ENCODE measurements at regions not wholly inside any gene's neighbourhood (a gene's known extent, or its start where the extent isn't known, plus 50 kb on each side); places are given as distances from the start of the nearest gene placed in this dataset.
"Not testable (repeated sequence)": the region's sequence is repeated elsewhere in the genome, so short reads cannot be mapped to it uniquely, and the experiment has no call there.

DNA sequence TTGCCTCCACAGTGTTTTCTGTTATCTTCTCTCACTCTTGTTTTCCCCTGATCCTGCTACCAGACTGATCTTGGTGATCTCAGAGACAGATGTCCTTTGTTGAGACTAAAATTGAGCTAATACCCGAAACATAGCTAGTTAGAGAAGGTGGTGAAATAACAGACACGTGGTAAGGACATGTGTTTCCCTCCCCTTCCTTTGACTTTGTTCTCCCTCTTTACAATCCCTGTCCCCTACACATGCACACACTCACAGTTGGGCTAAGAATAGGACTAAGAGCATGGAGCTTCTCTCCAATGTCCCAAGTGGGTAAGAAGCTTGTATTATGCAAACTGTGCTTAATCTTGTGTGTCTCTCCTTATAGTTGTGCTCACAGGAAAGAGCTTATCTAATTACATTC lies 1603.0 kb upstream of the C9orf72 start:
- in situ Hi-C loops (cut with HindIII; ENCODE audit: low pct_unique_long_range_greater_than_20kb, low sequenced_read_pairs): no loop called here
- DNase-seq (ENCODE audit: low read depth): no peak

DNA sequence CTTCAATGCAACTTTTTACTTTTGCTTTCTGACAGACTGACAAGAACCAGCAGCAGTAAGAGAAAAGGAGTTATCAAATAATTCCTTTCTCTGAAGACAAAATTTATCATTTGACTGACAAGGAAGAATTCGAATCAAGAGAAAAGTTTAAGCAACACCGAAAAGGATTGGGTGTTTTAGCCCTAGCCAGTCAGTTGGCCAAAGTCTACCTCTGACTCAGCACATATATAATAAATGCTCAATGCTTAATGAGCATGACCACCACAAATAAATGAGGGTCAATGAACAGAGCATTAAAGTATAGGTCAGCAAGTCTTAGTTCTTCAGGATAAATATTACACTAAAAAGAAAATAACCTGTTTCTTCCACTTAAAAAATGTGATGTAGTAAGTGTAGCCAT lies 1603.5 kb upstream of the C9orf72 start:
- DNase-seq (ENCODE audit: low read depth): peak; percentile 17
- in situ Hi-C loops (cut with HindIII; ENCODE audit: low pct_unique_long_range_greater_than_20kb, low sequenced_read_pairs): no loop called here

DNA sequence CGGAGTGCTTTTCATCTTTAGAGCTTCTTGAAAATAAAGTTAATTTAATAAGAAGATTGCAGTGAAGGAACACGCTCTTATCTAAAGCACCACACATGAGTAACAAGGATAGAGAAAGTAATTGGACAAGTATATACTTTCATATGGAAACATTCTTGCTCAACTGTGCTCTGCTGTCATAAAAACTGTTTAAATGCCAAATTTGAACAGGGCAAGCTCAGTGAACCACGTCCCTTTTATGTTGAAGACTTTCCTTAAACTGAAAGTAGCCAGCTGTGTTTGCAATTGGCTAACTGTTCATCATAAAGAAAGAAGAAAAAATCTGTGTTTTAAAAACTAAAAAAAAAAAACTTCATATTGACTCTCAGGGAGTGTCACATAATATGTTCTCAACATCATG lies 1610.7 kb upstream of the C9orf72 start:
- in situ Hi-C loops (cut with HindIII; ENCODE audit: low pct_unique_long_range_greater_than_20kb, low sequenced_read_pairs): no loop called here
- DNase-seq (ENCODE audit: low read depth): no peak

DNA sequence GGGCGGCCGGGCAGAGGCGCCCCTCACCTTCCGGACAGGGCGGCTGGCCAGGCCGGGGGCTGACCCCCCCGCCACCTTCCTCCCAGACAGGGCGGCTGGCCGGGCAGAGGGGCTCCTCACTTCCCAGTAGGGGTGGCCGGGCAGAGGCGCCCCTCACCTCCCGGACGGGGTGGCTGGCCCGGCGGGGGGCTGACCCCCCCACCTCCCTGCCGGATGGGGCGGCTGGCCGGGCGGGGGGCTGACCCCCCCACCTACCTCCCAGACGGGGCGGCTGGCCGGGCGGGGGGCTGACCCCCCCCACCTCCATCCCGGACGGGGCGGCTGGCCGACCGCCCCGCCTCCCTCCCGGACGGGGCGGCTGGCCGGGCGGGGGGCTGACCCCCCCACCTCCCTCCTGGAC lies 1615.5 kb upstream of the C9orf72 start:
- DNase-seq (ENCODE audit: low read depth); in situ Hi-C loops (cut with HindIII; ENCODE audit: low pct_unique_long_range_greater_than_20kb, low sequenced_read_pairs): not testable (repeated sequence)

DNA sequence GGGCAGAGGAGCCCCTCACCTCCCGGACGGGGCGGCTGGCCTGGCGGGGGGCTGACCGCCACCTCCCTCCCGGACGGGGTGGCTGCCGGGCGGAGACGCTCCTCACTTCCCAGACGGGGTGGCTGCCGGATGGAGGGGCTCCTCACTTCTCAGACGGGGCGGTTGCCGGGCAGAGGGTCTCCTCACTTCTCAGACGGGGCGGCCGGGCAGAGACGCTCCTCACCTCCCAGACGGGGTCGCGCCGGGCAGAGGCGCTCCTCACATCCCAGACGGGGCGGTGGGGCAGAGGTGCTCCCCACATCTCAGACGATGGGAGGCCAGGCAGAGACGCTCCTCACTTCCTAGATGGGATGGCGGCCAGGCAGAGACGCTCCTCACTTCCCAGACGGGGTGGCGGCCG lies 1615.9 kb upstream of the C9orf72 start:
- DNase-seq (ENCODE audit: low read depth); in situ Hi-C loops (cut with HindIII; ENCODE audit: low pct_unique_long_range_greater_than_20kb, low sequenced_read_pairs): not testable (repeated sequence)

DNA sequence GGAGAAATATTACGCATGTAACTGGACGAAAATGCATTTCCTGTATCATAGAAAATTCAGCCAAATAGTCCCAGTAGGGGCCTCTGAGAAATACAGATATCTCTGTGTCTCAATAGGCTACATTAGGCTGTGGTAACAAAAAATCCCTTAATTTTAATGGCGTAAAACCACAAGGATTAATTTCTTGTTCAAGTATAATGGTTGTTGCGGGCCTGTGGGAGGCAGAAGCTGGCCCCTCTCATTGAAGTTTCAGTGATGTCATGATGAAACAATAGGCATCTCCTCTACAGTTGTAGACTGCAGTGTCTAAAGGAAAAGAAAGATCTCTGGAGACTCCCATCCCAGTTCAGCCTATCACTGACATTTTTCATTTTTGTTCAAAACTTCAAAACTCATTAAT lies 1625.6 kb upstream of the C9orf72 start:
- DNase-seq (ENCODE audit: low read depth): no peak
- in situ Hi-C loops (cut with HindIII; ENCODE audit: low pct_unique_long_range_greater_than_20kb, low sequenced_read_pairs): no loop called here

DNA sequence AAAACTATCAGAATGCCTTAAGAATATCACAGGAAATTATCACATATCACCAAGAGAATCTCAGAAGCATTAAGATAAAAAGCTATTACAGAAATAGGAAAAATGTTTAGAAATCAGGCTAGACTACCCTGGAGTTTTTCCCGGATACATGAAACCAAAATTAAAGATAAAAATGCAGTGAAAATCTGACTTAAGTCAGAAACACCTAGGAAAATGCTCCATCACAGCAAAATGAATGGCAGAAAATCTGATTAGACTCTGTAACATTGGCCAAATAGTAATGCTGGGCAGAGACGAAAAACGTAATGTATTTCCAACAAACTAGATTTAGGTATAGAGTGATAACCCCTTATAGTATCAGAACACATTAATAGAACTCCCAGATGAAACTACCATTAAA lies 1626.7 kb upstream of the C9orf72 start:
- no peak for DNase-seq (ENCODE audit: low read depth)
- in situ Hi-C loops (cut with HindIII; ENCODE audit: low pct_unique_long_range_greater_than_20kb, low sequenced_read_pairs): no loop called here

DNA sequence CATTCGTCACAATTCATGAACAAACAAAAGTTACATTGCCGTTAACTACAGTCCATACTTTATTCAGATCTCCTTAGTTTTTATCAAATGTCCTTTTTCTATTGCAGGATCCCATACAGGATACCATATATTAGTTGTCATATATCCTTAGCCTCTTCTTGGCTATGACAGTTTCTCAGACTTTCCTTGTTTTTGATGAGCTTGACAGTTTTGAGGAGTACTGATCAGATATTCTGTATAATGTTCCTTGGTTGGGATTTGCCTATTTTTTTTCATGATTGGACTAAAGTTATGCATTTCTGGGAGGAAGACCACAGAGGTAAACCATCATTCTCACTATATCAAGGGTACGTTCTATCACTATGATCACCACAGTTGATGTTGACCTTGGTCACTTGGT lies 1627.4 kb upstream of the C9orf72 start:
- DNase-seq (ENCODE audit: low read depth): no peak
- in situ Hi-C loops (cut with HindIII; ENCODE audit: low pct_unique_long_range_greater_than_20kb, low sequenced_read_pairs): no loop called here

DNA sequence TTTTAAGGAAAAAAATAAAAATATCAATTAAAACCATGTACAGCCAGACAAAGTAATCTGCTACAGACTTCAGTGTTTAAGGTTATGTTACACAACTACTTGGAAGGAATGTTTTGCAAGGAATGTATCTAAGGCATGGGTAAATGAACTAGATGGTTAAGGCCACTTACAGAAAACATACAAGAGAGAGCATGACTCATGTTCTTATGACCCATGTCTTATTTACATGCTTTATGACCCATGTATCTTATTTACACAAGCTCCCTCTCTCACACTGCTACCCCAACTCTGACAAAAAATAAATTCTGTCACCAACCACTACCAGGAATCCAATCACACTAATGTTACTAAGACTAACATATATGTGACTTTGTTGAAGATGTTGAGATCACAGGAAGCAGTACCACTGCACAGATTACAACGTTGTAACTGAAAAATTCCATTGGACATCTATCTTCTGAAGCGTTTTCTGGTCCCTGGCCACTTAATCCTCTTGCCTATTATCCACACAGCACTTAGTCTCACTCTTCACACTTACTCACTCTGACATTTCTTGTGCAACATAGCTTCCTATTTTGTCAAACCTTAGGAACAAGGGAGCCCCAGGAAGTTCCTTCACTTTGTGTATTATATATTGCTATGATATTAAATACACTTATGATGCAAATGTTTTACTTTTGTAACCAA lies 1630.1 kb upstream of the C9orf72 start:
- no peak for DNase-seq (ENCODE audit: low read depth)
- in situ Hi-C loops (cut with HindIII; ENCODE audit: low pct_unique_long_range_greater_than_20kb, low sequenced_read_pairs): no loop called here

DNA sequence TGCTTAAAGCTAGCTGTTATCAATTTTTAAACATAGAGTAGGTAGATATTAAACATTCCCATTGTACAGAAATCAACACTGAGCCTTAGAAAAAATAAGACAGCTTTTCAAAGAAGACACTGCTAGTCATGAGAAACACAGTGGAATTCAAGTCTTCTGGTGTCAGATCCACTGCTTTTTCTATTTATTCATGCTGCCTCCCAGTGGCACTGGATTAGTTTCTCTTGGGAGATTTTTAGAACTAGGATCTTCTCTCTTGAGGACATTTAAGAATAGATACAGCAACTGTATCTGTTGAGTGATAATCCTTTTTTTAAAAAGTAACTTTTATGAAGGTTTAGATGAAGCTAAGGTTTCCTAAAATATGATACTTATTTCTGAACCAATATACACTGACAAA lies 1635.4 kb upstream of the C9orf72 start:
- DNase-seq (ENCODE audit: low read depth): no peak
- in situ Hi-C loops (cut with HindIII; ENCODE audit: low pct_unique_long_range_greater_than_20kb, low sequenced_read_pairs): no loop called here

DNA sequence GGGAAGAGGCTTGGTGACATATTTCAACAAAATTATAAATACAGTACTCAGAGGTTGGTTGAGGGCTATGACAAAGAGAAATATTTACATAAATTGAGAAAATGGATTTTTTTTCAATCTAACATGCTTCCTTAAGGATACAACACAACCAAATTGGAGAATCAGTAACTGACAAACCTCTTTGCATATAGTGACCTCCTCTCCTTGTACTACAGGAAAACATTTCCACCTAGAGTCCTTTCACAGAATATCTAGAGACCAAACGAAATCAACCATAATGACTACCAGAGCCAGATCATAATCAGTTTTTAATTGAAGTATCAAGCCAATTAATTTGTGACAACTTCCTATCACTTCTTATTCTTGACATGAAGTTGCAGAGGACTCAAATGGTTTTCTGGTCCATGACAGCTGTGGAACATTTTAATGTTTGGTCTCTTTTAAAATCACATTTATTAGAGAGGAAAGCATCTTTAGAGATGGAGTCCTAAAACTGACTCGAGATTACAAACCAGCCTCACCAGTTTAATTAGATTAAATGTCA lies 1636.5 kb upstream of the C9orf72 start:
- DNase-seq (ENCODE audit: low read depth): no peak
- in situ Hi-C loops (cut with HindIII; ENCODE audit: low pct_unique_long_range_greater_than_20kb, low sequenced_read_pairs): no loop called here

DNA sequence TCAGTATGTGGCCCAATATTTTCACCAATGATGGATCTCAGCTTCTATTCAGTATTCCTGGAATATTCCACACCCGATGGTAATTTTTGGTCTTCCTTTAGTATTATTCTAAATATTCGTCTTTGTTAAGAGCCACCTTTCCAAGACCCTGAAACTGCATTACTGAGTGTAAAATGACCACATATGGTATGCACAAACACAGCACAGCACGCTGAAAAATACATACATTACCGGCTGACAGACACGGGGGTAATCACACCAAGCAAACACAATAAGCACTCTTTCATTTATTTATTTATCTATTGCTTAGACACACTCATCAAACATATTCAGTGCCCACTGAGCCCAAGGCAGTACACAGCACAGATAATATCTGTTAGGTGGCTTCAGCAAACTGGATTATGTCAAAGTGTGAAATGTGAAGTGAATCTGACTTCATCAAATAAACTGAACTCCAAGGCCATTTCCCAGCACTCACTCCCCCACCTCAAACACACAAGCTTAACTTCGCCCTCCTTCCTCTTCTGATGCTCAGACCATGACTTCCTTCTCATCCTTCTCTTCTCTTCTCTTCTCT lies 1637.8 kb upstream of the C9orf72 start:
- in situ Hi-C loops (cut with HindIII; ENCODE audit: low pct_unique_long_range_greater_than_20kb, low sequenced_read_pairs): no loop called here
- no peak for DNase-seq (ENCODE audit: low read depth)

DNA sequence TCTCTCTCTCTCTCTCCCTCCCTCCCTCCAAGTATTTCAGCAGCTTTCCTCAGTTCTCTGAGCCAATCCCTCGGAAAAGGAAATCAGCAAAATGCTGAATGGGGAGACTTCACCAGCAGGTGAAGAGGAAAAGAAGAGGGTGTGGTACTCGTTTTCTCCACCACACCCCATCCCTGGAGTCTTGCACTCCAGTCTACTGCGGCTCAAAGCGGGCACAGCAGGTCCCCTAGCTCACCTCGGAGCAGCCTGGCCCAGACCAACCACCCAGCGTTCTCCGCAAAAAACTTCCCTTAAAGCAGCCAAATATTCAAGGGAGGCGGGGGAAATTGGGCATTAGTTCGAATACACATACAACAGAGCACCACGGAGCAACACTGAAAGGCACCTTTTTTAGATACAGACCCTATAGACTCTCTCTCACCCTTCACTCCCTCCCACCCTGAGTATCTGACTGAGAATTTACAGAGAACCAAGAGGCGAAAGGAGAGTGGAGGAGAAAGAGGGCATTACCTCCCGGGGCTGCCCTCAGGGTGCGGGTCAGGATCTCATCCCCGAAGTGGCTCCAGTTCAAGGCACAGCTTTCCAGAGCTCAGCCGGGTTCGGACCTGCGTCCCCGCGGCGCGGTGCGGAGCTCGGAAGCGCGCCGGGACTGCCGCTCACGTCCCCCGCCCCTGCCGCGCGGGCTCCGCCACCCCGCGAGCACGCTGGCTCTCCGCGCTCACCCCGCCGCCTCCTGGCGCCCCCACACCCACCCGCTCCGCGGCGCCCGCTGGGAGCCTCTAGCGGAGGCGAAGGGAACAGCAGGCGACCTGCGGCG lies 1638.5 kb upstream of the C9orf72 start:
- in situ Hi-C loops (cut with HindIII; ENCODE audit: low pct_unique_long_range_greater_than_20kb, low sequenced_read_pairs): no loop called here
- DNase-seq (ENCODE audit: low read depth): peak; percentile 41

DNA sequence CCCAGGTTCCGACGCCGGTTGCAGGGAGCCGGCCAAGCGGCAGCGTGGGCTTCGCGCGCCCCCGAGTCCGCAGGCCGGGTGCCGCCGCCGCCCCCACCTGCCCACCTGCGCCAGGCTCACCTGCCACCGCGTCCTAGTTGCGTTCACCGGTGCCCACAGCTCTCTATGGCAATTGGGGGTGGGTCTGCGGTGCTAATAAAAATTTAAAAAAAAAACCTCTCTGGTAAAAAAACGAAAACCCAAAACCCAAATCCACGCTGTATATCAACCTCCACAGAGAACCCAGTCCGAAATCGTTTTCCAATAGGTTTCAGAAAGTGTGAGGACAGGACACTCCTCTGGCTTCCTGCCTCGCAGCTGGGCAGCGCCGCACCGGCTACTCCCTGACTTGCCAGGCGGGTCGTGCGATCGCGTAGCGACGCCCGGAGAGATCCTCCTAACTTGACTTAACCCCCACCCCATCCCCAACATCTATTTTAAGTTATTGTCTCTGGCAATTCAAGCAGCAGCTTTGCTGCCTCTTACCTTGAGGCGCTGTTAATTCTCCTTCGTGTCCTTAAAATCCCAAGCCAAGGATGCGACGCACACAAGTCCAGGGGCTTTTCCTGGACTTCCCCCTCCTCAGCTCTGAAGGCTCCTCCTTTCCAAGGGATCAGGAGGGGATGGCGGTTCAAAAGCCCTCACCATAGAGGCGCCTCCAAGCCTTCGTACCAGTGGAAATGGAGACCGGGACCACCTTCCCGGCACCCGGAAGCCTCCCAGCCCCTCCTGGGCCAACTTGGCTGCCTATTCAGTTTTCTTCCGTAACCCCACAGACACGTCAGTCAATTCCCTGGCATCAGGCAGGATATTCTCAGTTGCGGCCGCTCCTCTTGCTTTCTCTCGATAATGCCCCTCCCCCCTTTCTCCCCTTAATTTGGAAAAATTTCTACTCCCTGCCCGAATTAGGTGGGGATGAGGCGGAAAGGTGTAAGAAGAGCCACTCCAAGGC lies 1639.4 kb upstream of the C9orf72 start:
- peak; percentile 9 for DNase-seq (ENCODE audit: low read depth)
- in situ Hi-C loops (cut with HindIII; ENCODE audit: low pct_unique_long_range_greater_than_20kb, low sequenced_read_pairs): no loop called here

DNA sequence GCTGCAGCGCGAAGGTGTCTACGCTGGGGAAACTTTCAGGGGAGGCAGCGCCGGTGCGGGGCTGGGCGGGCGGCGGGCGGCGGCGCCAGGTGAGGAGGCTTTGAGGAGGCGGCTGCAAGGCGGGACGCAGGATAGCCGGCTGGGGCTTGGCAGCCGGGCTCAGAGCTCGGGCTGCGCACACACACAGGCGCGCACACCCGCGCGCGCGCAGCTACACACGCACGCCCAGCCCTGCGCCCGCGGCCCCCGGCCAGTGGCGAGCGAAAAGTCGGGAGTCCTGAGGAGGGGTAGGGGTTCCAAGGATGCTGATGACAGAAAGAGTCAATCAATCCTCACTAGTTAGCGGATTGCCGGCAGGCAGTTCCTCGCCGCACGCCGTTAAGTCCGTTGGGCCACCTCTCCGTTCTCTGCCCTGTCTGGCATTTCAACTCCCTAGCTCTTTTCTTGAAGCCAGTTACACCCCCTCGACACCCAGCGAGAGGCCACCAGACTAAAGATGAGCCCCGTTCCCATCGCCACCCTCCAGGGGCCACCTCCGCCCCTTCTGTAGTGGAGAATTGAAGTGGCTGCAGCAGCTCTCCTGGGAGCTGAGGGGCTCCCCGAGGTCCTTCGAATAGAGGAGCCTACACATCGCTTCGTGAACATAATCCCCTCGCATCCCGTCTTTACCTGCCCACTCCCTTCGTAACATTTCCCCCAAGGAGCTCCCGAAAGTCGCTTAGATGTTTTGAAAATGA lies 1640.3 kb upstream of the C9orf72 start, which contains the start of gene LINGO2:
LINGO2 (minus strand) TSS at position 185 of the 737 bp plus-strand sequence.
- in situ Hi-C loops (cut with HindIII; ENCODE audit: low pct_unique_long_range_greater_than_20kb, low sequenced_read_pairs): no loop called here
- DNase-seq (ENCODE audit: low read depth): no peak

DNA sequence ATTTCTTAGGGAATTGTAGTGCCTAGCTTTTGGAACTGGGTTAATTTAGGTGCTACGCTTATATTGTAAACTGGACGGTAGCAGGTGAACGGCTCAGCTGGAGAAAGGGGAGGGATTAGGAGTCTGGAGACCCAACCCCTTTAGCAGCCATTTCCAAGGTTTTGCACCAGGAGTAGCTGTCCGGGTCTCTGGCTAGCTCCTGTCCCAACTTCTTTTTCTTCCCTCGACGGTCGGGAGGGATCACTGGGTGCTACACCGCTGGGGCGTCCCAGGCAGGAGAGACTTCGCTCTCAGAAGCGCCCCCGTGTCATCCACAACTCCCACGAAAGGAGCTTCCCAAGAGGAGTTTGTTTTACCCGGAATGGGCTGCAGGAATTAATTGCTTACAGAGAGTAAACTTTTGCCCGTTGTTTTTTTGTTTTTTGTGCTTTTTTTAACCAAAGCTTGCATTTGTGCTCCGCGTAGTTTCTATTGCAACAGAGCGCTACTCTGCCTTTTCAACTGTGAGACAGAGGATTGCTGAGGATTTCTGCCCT lies 1640.9 kb upstream of the C9orf72 start:
- in situ Hi-C loops (cut with HindIII; ENCODE audit: low pct_unique_long_range_greater_than_20kb, low sequenced_read_pairs): no loop called here
- DNase-seq (ENCODE audit: low read depth): no peak

DNA sequence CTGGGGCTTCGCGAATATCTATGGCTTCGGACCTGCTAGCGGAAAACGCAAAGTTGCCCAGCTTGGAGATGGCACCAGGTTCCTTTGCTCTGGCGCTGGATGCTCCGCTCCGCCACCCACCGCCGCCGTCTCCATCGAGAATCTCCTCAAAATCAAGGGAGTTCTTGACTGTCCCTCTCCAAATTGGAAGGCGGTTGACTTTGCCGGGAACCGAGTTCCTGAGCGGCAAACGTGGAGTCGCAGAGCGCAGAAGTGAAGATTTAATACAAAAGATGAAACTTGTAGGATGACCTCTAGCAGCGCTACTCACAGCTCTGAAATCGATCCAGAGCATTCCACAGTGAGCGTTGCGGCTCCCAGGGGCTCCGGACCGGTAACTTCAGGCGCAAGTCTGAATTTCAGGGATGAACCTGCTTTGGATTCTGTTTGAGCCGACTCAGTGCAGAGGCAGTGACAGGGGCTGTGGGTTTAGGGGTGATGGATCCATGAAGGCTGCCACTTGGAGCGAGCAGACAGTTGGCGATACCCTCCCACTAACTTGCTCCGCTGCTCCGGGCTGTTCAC lies 1641.5 kb upstream of the C9orf72 start:
- in situ Hi-C loops (cut with HindIII; ENCODE audit: low pct_unique_long_range_greater_than_20kb, low sequenced_read_pairs): no loop called here
- no peak for DNase-seq (ENCODE audit: low read depth)

Data from Caki2 (cell line).